EL (cell line): ENCODE measurements at regions not wholly inside any gene's neighbourhood (a gene's known extent, or its start where the extent isn't known, plus 50 kb on each side); places are given as distances from the start of the nearest gene placed in this dataset.
"Not testable (repeated sequence)": the region's sequence is repeated elsewhere in the genome, so short reads cannot be mapped to it uniquely, and the experiment has no call there.

Experiments
- DNase-seq: peaks from one replicate; pipeline ENCODE4 v3.0.0-alpha.2; 2016

DNA sequence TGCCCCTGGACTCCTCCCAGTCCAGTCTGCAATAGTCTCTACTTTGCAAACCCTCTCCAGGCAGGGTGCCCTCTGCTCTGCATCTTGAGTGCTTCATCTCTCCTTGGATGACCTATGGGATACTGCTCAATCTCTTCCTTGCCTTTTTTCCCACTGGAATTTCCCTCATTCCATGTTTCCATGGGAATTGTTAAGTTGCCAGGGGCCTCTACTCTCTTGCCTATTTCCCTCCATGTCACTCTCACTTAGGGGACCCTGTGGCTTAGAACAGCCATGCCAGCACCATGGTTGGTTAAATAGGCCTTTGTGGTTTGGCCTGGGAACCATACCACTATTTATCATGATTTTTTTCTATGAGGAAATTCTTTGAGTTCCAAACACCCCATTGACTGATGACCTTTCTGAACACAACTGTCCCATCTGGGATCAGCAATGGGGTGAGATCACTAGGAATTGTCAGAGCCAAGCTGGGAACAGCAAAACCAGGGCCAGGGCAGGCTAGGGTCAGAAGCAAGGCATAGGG, 91.4 kb upstream of the RBMS1 start:
- DNase-seq = peak; percentile 79

DNA sequence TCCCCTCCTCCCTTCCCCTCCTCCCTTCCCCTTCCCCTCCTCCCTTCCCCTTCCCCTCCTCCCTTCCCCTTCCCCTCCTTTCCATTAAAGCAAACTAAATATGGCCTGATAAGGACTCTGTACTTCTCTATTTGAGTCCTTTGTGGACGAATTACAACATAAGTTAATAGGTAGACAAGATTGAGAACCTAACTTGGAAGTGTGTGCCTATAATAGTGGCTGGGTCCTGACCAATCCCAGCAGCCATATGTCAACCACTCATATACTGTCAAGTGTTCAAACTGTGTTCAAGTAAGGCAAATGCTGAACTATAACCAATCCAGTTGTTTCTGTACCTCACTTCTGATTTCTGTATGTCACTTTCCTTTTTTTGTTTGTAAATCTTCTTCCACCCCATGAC, 97.1 kb upstream of the RBMS1 start:
- DNase-seq = no peak

DNA sequence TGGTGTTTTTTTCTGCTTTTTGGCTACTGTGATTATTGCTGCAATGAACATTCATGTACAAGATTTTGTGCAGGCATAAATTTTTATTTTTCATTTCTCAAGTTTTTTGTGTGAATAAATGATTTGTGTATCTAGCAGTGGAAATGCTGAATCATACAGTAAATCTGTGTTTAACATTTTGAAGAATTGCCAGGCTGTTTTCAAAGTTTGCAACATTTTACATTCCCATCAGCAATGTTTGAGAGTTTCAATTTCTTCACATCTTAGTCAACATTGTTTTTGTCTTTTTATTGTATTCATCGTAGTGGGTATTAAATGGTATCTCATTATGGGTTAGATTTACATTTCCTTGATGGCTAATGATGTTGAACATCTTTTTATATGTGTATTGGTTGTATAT, 98.8 kb upstream of the RBMS1 start:
- DNase-seq = no peak

DNA sequence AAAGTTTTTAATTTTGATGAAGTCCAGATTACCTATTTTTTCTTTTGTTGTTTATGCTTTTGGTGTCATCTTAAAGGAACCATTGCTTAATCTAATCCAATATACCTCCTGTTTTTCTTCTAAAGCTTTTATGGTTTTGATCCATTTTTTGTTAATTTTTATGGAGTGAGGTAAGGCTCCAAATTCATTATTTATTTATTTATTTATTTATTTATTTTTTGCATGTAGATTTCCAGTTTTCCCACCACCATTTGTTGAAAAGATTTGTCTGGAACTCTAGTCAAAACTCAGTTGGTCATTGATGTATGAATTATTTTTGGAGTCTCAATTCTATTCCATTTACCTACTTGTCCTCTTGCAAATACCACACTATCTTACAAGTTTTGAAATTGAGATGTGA, 99.4 kb upstream of the RBMS1 start:
- no peak for DNase-seq

DNA sequence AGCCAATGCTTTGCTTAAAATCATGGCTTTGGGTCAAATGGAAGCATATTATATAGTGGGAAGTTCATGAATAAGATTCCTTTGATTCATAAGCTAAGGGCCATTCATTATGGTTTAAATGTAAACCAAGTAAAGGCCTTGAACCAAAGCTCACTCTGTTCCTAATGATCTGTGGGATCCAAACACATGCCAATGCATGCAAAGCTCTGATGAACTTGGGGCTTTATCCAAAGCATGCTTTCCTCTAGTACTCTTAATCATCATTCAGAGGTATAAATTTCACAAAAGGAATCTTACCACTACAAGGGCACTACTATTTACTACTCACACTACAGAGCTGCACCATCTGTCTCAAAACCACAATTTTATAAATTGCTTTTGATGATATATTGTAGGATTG, 102.8 kb upstream of the RBMS1 start:
- DNase-seq = no peak

DNA sequence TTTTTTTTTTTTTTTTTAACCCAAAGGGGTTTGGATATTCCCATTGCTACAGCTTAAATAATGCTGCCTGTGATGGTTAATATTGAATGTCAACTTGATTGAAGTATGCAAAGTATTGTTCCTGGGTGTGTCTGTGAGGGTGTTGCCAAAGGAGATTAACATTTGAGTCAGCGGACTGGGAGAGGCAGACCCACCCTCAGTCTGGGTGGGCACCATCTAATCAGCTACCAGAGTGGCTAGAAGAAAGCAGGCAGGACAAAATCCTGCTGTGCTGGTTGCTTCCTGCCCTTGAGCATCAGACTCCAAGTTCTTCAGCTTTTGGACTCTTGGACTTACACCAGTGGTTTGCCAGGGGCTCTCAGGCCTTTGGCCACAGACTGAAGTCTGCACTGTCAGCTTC, 106.8 kb upstream of the RBMS1 start:
- DNase-seq = not testable (repeated sequence)

DNA sequence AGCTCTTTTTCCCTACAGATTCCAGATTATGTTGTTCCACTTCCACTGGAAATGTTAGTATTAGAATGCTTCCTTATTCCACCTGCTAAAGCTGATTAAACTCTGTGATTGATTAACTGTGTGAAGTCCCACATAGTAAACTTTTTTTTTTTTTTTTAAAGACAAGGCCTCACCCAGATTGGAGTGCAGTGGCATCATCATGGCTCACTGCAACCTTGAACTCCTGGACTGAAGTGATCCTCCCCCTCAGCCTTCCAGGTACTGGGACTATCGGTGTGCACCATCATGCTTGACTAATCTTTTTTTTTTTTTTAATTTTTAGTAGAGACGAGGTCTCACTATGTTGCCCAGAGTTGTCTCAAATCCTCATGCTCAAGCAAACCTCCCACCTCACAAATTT, 108.5 kb upstream of the RBMS1 start:
- DNase-seq = no peak

DNA sequence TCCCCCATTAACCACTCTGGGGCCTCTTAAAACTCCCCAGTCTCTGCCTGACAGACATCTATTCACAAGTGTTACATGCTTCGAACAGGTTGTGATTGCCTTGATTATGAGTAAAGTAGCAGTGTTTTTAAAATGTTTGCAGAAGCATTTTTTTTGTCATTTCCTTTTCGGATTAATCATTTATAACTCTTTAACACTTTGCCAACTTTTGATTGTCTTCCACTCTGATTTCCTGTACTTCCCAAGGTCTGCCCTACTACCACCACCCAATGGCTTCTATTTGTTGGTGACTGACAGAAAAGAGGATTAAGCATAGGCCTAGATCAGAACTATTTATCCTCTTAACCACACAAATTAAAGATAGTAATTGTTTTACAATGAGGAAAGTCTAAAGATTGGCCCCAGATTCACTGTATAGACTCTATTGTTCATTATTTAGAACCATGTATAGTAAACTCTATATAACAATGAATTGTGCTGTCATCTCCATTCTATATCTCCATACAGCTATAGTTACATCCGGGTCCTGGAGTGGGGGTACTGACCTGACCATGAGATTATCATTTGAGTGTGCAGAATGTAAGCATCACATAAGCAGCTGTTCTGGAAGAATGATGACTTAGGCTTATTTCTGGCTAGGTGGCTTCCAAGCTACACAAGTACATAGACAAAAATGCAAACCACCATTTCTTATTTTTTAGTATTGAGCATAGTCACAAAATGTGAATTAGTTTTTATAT, 110.3 kb upstream of the RBMS1 start:
- no peak for DNase-seq

DNA sequence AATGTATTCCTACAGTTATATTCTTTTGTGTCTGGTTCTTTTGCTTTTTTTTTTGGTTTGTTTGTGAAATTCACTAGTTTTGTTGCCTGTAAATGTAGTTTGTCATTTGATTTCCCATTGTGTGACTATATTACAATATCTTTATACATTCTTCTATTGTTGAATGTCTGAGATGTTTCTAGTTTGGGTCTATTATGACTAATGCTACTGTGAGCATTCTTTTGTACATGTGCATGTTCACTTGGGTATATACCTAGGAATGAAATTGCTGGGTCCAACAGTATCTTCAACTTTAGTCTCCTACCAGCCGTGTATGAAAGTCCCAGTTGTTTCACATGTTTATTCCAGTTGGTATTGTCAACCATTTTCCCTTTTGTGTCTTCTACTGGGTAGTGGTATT, 112.7 kb upstream of the RBMS1 start:
- no peak for DNase-seq

DNA sequence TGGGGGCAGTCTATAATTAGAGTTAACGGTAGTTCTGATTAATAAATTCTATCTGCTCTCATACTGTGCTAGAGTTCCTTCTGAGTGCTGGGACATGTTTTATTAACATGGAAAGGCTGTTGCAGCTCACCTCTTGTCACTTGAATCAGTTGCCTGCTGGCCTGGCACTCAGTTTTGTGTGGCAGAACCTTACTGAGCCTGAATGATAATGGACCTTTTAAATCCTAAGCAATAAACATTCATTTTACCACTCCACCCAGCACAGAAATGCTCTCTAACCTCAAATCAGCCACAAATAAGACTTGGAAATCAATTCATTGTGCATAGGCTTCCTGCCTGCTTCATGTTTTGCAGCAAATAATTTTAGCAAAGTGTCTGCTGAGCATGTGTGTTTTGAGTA, 115.0 kb upstream of the RBMS1 start:
- no peak for DNase-seq

DNA sequence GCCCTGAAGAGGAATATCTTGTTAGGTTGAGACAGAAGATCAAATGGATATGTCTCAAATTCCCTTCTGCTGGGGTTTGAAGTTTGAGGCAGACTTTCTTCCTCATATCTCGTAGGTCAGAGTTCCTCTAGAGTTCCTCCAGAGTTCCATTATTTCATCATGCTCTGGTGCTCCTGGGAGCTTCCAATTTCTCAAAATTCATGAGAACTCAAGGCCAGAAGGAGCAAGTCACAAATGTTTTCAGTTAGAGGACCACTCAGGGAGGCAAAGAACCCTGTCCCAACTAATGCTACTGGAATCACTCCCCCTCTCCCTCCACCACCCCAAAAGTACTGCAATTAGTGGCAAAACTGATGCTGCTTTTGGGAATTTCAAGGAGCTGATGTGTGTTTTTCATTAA, 115.7 kb upstream of the RBMS1 start:
- no peak for DNase-seq

DNA sequence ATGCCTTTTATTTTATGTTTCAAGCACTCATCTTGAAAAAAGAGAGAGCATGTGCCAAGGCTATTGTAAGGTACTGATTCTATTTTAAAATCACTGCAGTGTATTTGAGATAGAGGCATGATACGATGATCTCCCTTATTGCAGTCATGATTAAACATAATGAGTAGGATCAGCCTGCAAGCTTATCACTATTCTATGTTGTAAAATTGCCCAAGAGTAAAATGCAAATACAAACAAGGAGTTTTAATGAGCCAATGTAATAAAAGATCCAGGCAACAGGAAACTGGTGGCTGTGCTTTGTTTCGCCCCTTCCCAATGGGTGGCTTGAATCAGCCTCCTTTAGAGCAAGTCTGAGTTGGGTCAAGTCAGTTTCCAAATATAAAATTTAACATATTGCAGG, 116.4 kb upstream of the RBMS1 start:
- no peak for DNase-seq

DNA sequence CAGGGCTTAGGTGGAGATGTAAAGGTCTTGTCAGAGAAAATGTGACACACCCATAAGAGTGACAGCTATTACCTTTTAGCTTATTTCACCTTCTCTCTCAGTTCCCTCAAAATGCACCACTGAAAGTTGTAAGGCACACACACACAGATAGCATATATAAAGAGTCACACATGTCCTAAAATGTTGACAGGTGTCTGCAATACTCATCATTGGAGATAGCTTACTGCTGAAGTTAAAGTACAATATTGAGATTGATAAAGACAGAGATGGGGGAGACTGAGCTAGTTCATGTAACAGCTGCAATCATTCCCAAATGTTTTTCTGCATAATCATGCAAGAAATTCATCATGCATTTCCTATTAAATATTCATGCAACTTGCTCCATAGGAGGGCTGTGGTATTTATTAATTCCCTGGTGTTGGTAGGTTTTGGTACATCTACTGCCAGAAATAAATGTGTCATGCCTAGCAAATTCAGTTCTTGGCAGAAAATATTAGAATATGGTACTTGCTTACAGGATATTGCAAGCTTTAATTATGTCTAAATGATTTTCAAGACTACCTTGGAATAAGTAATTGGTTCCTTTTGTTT, 118.8 kb upstream of the RBMS1 start:
- peak; percentile 45 for DNase-seq

DNA sequence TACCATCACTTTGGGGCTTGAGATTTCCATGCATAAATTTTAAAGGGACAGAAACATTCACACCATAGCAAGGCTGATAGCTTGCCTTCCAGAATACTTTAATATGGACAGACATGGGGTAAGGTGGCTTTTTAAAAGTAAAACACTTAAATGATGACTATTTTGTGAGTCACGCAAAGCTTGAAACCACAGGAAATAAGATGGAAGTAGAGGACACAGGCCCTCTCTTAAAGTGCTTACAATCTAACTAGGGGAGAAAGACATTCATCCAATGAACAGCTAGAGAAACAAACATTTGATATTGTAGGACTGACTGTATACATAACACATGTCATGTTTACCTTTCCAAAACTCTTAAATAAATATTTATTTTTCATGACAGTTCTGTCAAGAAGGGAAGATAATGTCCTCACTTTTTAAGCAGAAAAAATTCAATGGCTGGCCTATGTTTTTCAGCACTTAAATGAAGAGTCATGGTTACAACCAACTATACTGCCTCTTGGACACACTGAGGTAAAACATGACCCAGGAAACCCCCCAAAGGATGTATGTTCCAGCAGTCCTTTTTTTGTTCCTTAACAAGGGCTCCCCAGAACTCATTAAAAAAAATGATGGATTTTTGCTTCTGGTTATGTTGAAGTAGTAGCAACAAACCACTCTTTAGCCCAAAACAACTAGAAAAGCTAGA, 120.0 kb upstream of the RBMS1 start:
- DNase-seq = peak; percentile 80

DNA sequence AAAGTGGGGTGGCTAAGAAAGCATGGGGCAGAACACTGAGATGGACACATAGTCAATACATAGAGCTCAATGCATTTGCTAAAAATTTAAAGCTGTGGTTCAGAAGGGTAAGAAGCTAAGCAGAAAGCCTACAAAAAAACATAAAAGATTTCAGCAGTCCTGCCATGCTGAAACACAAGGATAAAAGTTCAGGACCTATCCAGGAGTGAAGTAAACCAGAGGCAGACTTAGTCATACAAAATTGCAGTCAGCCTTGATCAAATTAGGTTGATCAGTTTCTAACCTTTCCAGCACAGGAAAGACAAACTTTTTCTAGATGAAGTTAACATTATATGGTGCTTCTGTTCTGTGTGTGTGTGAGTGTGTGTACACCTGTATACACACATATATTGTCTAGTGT, 120.8 kb upstream of the RBMS1 start:
- DNase-seq = no peak

DNA sequence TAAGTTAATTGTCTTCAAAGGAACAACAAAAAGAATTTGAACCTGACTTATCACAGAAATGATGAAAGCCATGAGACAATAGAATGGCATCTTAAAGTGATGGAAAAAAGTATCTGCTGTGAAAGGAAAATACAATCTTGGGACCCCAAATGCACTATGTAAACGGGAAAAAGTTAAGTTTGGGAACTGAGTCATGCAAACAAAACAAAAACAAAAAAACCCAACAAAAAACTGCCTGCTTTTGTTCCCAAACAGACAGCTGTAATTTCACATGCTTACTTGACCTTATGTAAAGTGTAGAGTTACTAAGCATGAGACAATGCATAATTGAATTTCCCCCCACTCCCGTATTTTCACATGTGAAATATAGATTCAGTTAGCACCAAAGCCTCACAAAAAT, 122.1 kb upstream of the RBMS1 start:
- DNase-seq = no peak

DNA sequence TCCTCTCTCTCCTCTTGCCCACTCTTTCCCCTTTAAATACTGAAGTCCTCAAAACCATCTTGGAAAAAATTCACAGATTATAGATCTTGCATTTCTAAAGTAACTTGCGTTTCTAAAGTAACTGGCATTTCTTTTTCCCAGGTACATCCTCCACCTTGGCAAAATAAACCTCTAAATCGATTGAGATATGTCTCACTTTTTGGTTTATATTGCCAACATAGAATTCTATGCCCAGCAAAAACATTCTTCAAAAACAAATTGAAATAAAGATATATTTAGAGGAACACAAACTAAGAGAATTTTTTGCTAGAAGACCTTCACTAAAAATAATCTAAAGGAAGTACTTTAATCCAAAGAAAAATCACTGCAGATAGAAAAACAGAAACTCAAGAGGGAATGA, 122.5 kb upstream of the RBMS1 start:
- no peak for DNase-seq

DNA sequence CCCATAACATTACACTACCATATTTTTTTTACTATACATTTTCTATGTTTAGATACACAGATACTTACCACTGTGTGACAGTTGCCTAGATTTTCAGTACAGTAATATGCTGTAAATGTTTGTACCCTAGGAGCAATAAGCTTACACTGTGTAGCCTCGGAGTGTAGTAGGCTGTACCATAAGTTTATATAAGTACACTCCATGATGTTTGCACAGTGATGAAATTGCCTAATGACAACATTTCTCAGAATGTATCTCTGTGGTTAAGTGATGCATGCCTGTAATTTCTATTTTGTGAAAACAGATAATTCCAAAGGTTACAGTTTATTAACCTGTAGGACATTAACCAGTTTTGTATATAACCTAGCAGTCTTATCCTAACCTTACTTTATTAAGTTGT, 128.1 kb upstream of the RBMS1 start:
- DNase-seq = no peak

DNA sequence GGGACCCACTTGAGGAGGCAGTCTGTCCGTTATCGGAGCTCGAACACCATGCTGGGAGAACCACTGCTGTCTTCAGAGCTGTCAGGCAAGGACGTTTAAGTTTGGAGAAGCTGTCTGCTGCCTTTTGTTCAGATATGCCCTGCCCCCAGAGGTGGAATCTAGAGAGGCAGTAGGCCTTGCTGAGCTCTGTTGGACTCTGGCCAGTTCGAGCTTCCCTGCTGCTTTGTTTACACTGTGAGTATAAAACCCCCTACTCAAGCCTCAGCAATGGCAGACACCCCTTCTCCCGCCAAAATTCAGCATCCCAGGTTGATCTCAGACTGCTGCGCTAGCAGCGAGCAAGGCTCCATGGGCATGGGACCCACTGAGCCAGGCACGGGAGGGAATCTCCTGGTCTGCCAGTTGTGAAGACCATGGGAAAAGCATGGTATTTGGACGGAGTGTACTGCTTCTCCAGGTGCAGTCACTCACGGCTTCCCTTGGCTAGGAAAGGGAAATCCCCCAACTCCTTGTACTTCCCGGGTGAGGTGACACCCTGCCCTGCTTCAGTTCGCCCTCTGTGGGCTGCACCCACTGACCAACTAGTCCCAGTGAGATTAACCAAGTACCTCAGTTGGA, 134.5 kb upstream of the RBMS1 start:
- DNase-seq = not testable (repeated sequence)

DNA sequence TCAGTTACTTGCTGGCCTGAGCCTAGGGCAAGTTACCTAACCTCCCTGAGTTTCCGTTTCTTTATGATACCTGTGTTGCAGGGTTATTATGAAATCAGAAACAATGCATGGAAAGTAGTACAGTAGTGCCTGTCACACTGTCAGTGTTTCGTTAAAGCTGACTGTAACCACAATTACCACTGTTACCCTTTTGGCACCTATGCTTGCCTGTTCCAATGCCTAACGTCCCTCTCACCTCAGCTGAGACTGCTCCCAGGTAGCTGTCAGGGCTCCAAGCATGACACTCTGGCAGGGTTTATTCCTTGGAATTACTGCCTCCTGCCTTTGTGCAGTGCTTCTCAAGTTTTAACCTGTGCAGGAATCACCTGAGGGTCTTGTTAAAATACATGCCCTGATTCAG, 135.2 kb upstream of the RBMS1 start:
- no peak for DNase-seq

DNA sequence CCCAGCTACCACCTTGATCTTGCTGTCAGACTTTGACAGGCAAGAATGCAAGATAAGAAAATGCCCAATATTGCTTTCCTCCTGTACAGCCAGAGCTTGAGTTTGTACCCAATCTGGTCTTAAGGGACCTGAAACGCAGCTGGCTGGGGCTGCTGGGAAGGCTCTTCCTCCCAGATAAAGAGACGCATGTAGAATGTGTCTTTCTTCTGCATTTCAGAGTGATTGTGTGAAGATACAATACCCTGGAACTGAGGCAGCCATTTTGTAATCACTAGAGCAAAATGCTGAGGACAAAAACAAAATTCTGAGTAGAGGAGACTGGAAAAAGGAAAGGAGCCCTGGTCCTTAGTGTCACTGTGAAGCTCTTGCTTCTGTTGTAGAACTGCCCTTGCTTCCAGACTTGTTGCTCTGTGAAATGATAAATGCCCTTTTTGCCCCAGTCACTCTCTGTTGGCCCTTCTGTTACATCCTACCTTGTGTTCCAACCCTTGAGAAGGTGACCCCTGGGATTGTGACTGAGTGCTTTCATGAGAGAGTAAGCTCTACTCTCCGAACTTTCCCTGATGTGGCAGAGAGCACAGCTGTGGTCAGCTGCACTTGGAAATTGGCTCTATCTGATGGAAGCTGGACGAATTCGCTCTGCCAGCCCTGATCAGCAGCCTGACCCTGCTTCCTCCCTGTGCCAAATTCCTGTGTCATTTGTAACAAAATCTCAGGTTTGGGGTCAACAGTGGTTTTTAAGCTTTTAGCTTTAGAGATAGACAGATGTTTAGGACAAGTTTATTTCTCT, 137.4 kb upstream of the RBMS1 start:
- peak; percentile 17 for DNase-seq

DNA sequence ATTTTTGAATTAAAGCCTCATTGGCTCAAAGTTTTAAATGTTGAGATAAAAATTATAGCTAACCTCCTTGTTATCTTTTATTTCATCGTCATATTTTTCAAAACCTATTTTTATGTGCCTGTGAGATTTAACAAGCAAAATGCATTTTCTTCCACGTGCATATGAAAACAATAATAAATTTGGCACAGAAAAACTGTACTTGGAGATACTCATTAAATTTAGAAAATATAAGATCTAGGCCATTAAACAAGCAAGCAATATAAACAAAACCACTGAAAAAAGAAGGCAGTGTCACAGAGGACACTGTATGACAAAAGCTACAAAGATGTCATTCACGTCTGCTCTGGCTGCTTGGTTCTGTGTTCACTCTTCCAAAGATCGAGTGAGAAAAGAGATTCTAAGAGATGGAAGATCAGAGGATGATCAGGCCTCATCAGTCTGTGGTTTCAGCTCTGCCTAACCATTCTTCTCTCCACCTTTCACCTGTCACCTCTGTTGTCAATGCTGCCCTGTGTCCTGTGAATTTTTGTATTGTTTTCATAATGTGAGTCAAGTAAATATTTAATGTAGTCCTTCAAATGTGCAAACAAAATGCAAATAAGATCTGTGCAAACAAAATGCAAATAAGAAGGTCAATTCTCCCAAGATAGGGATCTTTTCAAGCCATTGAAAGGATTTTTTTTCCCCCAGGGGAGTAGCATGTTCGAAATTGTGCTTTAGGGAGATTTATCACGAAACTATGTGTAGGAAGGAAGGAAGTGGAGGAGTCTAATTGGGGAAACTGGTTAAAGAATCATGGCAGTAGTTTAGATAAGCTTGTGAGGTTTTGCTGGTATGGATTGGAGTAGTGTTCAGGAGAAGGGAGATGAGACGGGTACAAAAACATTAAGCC, 138.7 kb upstream of the RBMS1 start:
- DNase-seq = no peak
